ENCODE measurements at regions not wholly inside any gene's neighbourhood (a gene's known extent, or its start where the extent isn't known, plus 50 kb on each side); places are given as distances from the start of the nearest gene placed in this dataset.

GRCh38 chr5:142491679-142492078, 166.9 kb upstream of the SPRY4 start:
- Histone ChIP-seq H3K9ac (ENCODE audit: low read length) (no peak overlapping the region), H3K79me2 (ENCODE audit: control insufficient read depth, insufficient read depth, low read length) (no peaks in the 10 kb centered on the region), H3K9me3 (ENCODE audit: control extremely low read depth in 1 of 3, control insufficient read depth in 2 of 3, insufficient read depth in 1 of 3, low read length in 2 of 3) (no peaks in the 10 kb centered on the region), H3K4me1 (ENCODE audit: control insufficient read depth in 2 of 2, insufficient read depth in 2 of 2, low read length in 2 of 2) (no peaks in the 10 kb centered on the region), H4K20me1 (ENCODE audit: control insufficient read depth, insufficient read depth, low read length, poor library complexity, severe bottlenecking) (no peaks in the 10 kb centered on the region), H3K36me3 (replicated peaks in 1 of 2; ENCODE audit: control extremely low read depth in 1 of 2, control insufficient read depth in 1 of 2, extremely low read depth in 1 of 2, insufficient read depth in 2 of 2, low read length in 1 of 2) (no peaks in the 10 kb centered on the region), H3K27me3 (replicated peaks in 1 of 4; ENCODE audit: control extremely low read depth in 1 of 4, control insufficient read depth in 3 of 4, insufficient read depth in 4 of 4, low read length in 3 of 4) (peaks cover 0 to 6% (median 0%) of the 10 kb centered on the region in 4 experiments), H3K4me3 (ENCODE audit: control extremely low read depth in 1 of 5, extremely low read depth in 1 of 5, insufficient read depth in 1 of 5, low read depth in 2 of 5, low read length in 4 of 5) (no peak overlapping the region), H3K27ac (ENCODE audit: low read length in 2 of 2) (no peak overlapping the region), H3K4me2 (replicated peaks; ENCODE audit: low read depth, low read length, poor library complexity, severe bottlenecking) (no peak overlapping the region), H2AFZ (ENCODE audit: insufficient read depth, low read depth, low read length, poor library complexity, severe bottlenecking) (no peak overlapping the region)
- DNase-seq = no peak
- peaks cover 16% of the 10 kb centered on the region for H3K27me3 Mint-ChIP-seq
- CTCF ChIA-PET = no interaction called here
- TF ChIP-seq CTCF (IDR thresholded peaks at IDR 0.05) (no peak), EZH2 (IDR thresholded peaks at IDR 0.05; ENCODE audit: borderline replicate concordance, insufficient read depth, low read depth, low read length, poor library complexity, severe bottlenecking) (no peak)
- H3K9me3 Mint-ChIP-seq (ENCODE audit: insufficient read depth) = no peaks in the 10 kb centered on the region
- peaks cover 3% of the 10 kb centered on the region for H3K4me1 Mint-ChIP-seq
- POLR2A ChIA-PET = no interaction called here
- intact Hi-C loops (cut with micrococcal nuclease) = no loop called here
- WGBS (ENCODE audit: insufficient coverage) = 94% methylated on average over 2 of the region's 8 CpGs
- H3K27ac Mint-ChIP-seq = no peak overlapping the region
- ATAC-seq (ENCODE audit: low read depth) = no peak
- no peak overlapping the region for H3K4me3 Mint-ChIP-seq

- no peak overlapping the region for H3K4me3 Mint-ChIP-seq
- no peaks in the 10 kb centered on the region for H3K9me3 Mint-ChIP-seq (ENCODE audit: insufficient read depth)
- Histone ChIP-seq H3K4me1 (ENCODE audit: control insufficient read depth in 2 of 2, insufficient read depth in 2 of 2, low read length in 2 of 2) (no peaks in the 10 kb centered on the region), H2AFZ (ENCODE audit: insufficient read depth, low read depth, low read length, poor library complexity, severe bottlenecking) (no peak overlapping the region), H3K27ac (ENCODE audit: low read length in 2 of 2) (no peak overlapping the region), H3K27me3 (replicated peaks in 1 of 4; ENCODE audit: control extremely low read depth in 1 of 4, control insufficient read depth in 3 of 4, insufficient read depth in 4 of 4, low read length in 3 of 4) (peaks cover 0 to 9% (median 0%) of the 10 kb centered on the region in 4 experiments), H3K79me2 (ENCODE audit: control insufficient read depth, insufficient read depth, low read length) (no peaks in the 10 kb centered on the region), H4K20me1 (ENCODE audit: control insufficient read depth, insufficient read depth, low read length, poor library complexity, severe bottlenecking) (no peaks in the 10 kb centered on the region), H3K4me2 (replicated peaks; ENCODE audit: low read depth, low read length, poor library complexity, severe bottlenecking) (no peak overlapping the region), H3K9me3 (ENCODE audit: control extremely low read depth in 1 of 3, control insufficient read depth in 2 of 3, insufficient read depth in 1 of 3, low read length in 2 of 3) (no peaks in the 10 kb centered on the region), H3K4me3 (ENCODE audit: control extremely low read depth in 1 of 5, extremely low read depth in 1 of 5, insufficient read depth in 1 of 5, low read depth in 2 of 5, low read length in 4 of 5) (no peak overlapping the region), H3K9ac (ENCODE audit: low read length) (no peak overlapping the region), H3K36me3 (replicated peaks in 1 of 2; ENCODE audit: control extremely low read depth in 1 of 2, control insufficient read depth in 1 of 2, extremely low read depth in 1 of 2, insufficient read depth in 2 of 2, low read length in 1 of 2) (no peaks in the 10 kb centered on the region)
- DNase-seq (no peak), ATAC-seq (ENCODE audit: low read depth) (no peak)
- ChIA-PET CTCF (no interaction called here), POLR2A (no interaction called here)
- intact Hi-C loops (cut with micrococcal nuclease) = no loop called here
- peaks cover 18% of the 10 kb centered on the region for H3K27me3 Mint-ChIP-seq
- no peak for TF ChIP-seq CTCF (IDR thresholded peaks at IDR 0.05)
- TF ChIP-seq EZH2 (IDR thresholded peaks at IDR 0.05; ENCODE audit: borderline replicate concordance, insufficient read depth, low read depth, low read length, poor library complexity, severe bottlenecking) = no peak
- H3K27ac Mint-ChIP-seq = no peak overlapping the region
- peaks cover 3% of the 10 kb centered on the region for H3K4me1 Mint-ChIP-seq
- 100% methylated on average over 1 of the region's 8 CpGs for WGBS (ENCODE audit: insufficient coverage)
Observed at GRCh38 chr5:142491270-142491669, 166.4 kb upstream of the SPRY4 start.
